AG04449 (cell line): ENCODE measurements at regions not wholly inside any gene's neighbourhood (a gene's known extent, or its start where the extent isn't known, plus 50 kb on each side); places are given as distances from the start of the nearest gene placed in this dataset.
"Not testable (repeated sequence)": the region's sequence is repeated elsewhere in the genome, so short reads cannot be mapped to it uniquely, and the experiment has no call there.

Experiments
- CTCF ChIA-PET: fragments of 350-600 bp; formaldehyde crosslinking; extraction: SDS; loops from one replicate; lab custom pipeline; 2021; ENCODE audit warnings: antibody characterized with exemption; lab: Yijun Ruan, JAX
- POLR2A ChIA-PET: fragments of 400-600, 350-600 bp; formaldehyde crosslinking; extraction: SDS; loops from one replicate; lab custom pipeline; 2020; ENCODE audit warnings: antibody characterized with exemption, inconsistent platforms; lab: Yijun Ruan, JAX
- DNase-seq: peaks from one replicate; pipeline ENCODE4 v3.0.0-alpha.2; 2010; ENCODE audit warnings: low read depth, low spot score
- H3K4me3 ChIP-seq: 2 replicates; pipeline ENCODE4 v1.5.1; 2011; ENCODE audit warnings: low read depth, mild to moderate bottlenecking, control low read depth, low read length
- TF ChIP-seq, protein P1 (sequence below): IDR thresholded peaks from one replicate; pipeline ENCODE4 v1.5.1; 2011; ENCODE audit warnings: mild to moderate bottlenecking, moderate library complexity, low read length, control low read depth, inconsistent platforms; ENCODE audit not compliant: insufficient read depth; ENCODE audit errors: missing control alignments

DNA sequence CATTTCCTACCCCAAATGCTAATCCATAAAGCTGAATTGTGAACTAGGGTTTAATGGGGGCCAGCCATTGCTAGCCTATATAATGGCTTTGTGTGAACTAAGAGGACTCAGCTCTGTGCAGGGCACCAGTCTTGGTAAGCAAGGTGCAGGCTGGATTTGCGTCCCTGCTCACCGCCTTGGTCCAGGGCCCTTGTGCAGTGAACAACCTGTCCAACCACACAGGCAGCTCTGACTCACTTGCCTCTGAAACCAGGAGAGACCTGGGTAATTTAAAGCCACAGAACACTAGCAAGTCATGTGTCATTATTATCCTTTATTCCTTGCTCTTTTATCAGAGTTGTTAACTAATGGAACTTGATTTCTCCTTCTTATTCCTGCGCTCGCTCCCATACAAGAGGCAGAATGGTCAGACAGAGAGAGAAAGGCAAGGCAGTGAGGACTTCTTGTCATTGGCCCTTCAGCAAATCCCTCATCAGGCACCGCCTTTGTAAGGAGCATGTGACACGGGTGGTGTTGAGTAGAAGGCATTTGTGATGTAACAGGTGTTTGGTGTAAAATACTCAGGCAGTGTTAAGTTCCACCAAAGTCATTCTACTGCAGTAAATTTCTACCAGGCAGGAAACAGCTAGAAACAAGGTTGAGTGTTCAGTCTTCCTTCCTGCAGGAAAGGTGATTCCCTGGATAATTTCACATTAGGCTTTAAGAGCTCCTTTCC, 67.3 kb upstream of the OLIG2 start:
- ChIA-PET POLR2A (no interaction called here), CTCF (interaction anchor here (1.2 to 1.4 kb wide), 2 partner anchors 18 to 36 kb away, joined by 3 to 7 read pairs; no protein-coding TSS in a partner anchor)

DNA sequence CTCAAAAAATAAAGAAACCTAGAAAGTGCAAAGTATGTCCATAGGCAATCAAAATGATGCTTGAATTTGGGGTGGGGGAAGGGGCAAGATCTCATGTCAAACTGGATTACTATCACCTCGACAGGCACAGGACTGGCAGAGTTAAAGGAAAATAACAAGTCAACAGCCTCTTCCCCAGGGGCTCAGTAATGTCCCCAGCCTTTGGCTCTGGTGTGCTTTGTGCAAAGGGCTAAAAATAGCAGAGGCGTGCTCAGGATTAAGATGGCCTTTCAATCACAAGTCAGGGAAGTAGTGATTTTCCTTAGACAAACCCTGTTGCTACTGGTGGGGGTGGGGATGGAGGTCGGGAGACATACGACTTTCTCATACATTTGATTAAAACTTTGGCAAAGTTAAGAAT, 63.5 kb upstream of the OLIG2 start:
- DNase-seq: no peak
- TF ChIP-seq, protein P1, sequence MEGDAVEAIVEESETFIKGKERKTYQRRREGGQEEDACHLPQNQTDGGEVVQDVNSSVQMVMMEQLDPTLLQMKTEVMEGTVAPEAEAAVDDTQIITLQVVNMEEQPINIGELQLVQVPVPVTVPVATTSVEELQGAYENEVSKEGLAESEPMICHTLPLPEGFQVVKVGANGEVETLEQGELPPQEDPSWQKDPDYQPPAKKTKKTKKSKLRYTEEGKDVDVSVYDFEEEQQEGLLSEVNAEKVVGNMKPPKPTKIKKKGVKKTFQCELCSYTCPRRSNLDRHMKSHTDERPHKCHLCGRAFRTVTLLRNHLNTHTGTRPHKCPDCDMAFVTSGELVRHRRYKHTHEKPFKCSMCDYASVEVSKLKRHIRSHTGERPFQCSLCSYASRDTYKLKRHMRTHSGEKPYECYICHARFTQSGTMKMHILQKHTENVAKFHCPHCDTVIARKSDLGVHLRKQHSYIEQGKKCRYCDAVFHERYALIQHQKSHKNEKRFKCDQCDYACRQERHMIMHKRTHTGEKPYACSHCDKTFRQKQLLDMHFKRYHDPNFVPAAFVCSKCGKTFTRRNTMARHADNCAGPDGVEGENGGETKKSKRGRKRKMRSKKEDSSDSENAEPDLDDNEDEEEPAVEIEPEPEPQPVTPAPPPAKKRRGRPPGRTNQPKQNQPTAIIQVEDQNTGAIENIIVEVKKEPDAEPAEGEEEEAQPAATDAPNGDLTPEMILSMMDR: no peak
- H3K4me3 ChIP-seq: no peak overlapping the region
- ChIA-PET CTCF (no interaction called here), POLR2A (no interaction called here)

More for the DNA sequence above, 67.3 kb upstream of the OLIG2 start:
- DNase-seq: no peak
- no peak overlapping the region for H3K4me3 ChIP-seq
- TF ChIP-seq, protein P1: no peak

DNA sequence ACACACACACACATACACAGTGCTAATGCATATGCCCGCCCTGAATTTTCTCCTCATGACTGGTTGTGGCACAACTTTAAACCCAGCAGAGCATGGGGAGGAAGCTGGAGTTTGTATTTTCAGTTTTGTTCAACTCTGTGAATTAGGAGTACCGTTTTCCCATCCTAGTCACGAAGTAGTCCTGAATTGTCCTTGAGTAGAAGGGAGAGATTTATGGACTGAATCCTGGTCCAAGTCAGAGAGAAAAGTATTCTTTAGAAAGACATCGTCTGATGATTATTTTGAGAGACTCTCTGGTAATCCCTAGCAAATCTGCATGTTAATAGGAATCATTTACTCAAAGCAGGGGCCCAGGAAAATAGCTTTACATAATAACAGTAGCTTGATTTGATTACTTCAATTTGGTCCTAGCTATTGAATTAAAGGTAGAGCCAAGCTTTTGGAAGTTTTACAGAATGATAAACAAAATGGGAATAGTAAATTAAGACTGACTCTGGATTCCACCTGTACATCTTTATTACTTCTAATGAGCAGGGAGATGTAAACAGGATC, 60.5 kb upstream of the OLIG2 start:
- CTCF ChIA-PET: interaction anchor here (1.2 kb wide), 1 partner anchor 25 kb away, joined by 6 read pairs; no protein-coding TSS in a partner anchor
- H3K4me3 ChIP-seq: no peak overlapping the region
- DNase-seq: no peak

DNA sequence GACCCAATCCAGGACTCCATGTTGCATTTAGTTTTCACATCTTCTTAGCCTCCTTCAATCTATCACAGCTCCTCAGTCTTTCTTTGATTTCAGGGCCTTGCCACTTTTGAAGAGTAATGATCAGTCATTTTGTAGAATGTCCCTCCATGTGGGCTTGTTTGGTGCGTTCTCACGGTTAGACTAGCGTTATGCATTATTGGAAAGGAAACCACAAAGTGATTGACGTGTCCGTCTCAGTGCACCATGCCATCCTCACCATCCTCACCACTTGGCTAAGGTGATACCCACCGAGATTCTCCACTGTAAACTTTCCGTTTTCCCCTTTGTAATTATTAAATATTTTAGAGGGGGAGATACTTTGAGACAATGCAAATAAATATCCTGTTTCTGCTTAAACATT, 59.6 kb upstream of the OLIG2 start:
- ChIA-PET POLR2A (no interaction called here), CTCF (interaction anchor here (1.2 kb wide), 1 partner anchor 26 kb away, joined by 6 read pairs; no protein-coding TSS in a partner anchor)
- H3K4me3 ChIP-seq: no peak overlapping the region
- DNase-seq: no peak
- TF ChIP-seq, protein P1: no peak

More for the DNA sequence above, 60.5 kb upstream of the OLIG2 start:
- TF ChIP-seq, protein P1: no peak
- POLR2A ChIA-PET: no interaction called here

DNA sequence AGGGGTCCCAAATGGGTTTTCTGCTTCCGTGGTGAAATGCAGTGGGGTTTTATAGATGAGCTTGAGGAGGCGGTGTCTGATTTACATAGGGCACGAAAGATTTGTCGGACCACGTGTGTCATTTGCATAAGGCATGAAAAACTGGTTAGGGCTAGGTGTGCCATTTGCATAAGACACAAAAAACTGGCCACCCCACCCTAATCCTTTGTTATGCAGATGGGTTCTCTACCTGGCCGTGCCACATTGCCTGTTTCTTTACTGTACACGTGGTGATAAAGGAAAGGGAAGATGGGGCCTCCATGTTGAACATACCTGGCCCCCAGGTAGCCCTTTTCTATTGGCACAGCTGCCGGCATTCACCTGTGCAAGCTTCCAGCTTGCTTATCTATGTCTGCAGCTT, 57.6 kb upstream of the OLIG2 start:
- H3K4me3 ChIP-seq, CTCF ChIA-PET, POLR2A ChIA-PET, DNase-seq: not testable (repeated sequence)

DNA sequence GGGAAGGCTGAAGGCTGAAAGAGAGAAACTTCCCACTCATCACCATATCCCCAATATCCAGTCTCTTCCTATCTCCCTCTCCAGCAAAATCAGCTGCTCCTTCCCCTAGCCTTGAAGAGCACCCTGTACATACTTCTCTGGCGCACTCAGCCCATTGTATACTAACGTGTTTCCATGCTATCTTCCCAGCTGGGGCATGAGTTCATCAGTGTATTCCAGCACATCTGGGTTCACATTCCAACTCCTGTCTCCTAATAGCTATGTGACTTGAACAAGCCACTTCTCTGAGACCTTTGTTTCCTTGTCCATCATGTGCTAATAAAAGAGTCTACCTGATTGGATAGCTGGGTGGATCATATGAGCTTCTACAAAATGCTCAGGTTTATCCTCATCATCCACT, 51.1 kb upstream of the OLIG2 start:
- TF ChIP-seq, protein P1: no peak
- ChIA-PET POLR2A (no interaction called here), CTCF (interaction anchor here (1.0 kb wide), 1 partner anchor 153 kb away, joined by 4 read pairs; no protein-coding TSS in a partner anchor)
- no peak for DNase-seq
- no peak overlapping the region for H3K4me3 ChIP-seq
